SK-N-SH (cell line): ENCODE measurements at regions not wholly inside any gene's neighbourhood (a gene's known extent, or its start where the extent isn't known, plus 50 kb on each side); places are given as distances from the start of the nearest gene placed in this dataset.

Source experiments
- CTCF ChIA-PET: fragments of 300-600, 350-600 bp; formaldehyde crosslinking; extraction: SDS; loops from one replicate; lab custom pipeline; 2021; lab: Yijun Ruan, JAX
- POLR2A ChIA-PET: fragments of 350-600 bp; sonication (Branson Sonifier 250); formaldehyde crosslinking; extraction: SDS; loops from one replicate; lab custom pipeline; 2020; ENCODE audit warnings: antibody characterized with exemption, inconsistent platforms; lab: Yijun Ruan, JAX
- DNase-seq: peaks from one replicate; pipeline ENCODE4 v3.0.0; 2012
- H2AFZ ChIP-seq: fragments of 200-600 bp; sonication (generic); 2 replicates; pipeline ENCODE4 v1.8.1; 2016; ENCODE audit warnings: antibody characterized with exemption, mild to moderate bottlenecking, low read depth
- H3F3A ChIP-seq: fragments of 200-600 bp; sonication (generic); replicated peaks from 2 replicates; pipeline ENCODE3; 2016; ENCODE audit warnings: antibody characterized with exemption, mild to moderate bottlenecking; ENCODE audit not compliant: insufficient read depth
- H3K27ac ChIP-seq, 2 experiments: fragments of 200-500 bp in 1 of 2; fragments of 200-600 bp in 1 of 2; sonication (Bioruptor generic) in 1 of 2; sonication (generic), shearing (Covaris generic) in 1 of 2; 2 replicates each; pipeline versions ENCODE4 v1.5.1 to v1.6.1; 2014 to 2016; ENCODE audit warnings: low read depth in 2 of 2, inconsistent platforms in 1 of 2, low read length in 1 of 2, mild to moderate bottlenecking in 1 of 2, mixed read lengths in 1 of 2
- H3K27me3 ChIP-seq: fragments of 200-600 bp; sonication (generic), shearing (Covaris generic); 2 replicates; pipeline ENCODE4 v1.6.1; 2016; ENCODE audit warnings: mixed run types; ENCODE audit not compliant: insufficient read depth
- H3K36me3 ChIP-seq, 2 experiments: fragments of 200-500 bp in 1 of 2; fragments of 200-600 bp in 1 of 2; sonication (Bioruptor generic) in 1 of 2; sonication (generic) in 1 of 2; replicated peaks in 1 of 2; 2 replicates each; pipeline versions ENCODE3 to v1.5.1; 2014 to 2016; ENCODE audit warnings: low read length in 1 of 2, mild to moderate bottlenecking in 1 of 2; ENCODE audit not compliant: insufficient read depth in 2 of 2, control insufficient read depth in 1 of 2
- H3K4me1 ChIP-seq, 2 experiments: fragments of 200-500 bp in 1 of 2; fragments of 200-600 bp in 1 of 2; sonication (Bioruptor generic) in 1 of 2; sonication (generic), shearing (Covaris generic) in 1 of 2; 2 replicates each; pipeline versions ENCODE4 v1.5.1 to v1.6.1; 2014 to 2016; ENCODE audit warnings: low read depth in 1 of 2, low read length in 1 of 2, mixed run types in 1 of 2; ENCODE audit not compliant: insufficient read depth in 2 of 2, control insufficient read depth in 1 of 2
- H3K4me2 ChIP-seq: fragments of 200-600 bp; sonication (generic), shearing (Covaris generic); 2 replicates; pipeline ENCODE4 v1.6.1; 2017; ENCODE audit warnings: mixed run types
- H3K4me3 ChIP-seq, 2 experiments: fragments of 200-500 bp in 1 of 2; fragments of 200-600 bp in 1 of 2; sonication (Bioruptor generic) in 1 of 2; sonication (generic), shearing (Covaris generic) in 1 of 2; 2 replicates each; pipeline versions ENCODE4 v1.5.1 to v1.8.1; 2014 to 2016; ENCODE audit warnings: low read depth in 2 of 2, inconsistent platforms in 1 of 2, low read length in 1 of 2, mild to moderate bottlenecking in 1 of 2, mixed read lengths in 1 of 2, moderate library complexity in 1 of 2
- H3K79me2 ChIP-seq: fragments of 200-600 bp; sonication (generic); 2 replicates; pipeline ENCODE4 v1.8.1; 2017; ENCODE audit warnings: mild to moderate bottlenecking; ENCODE audit not compliant: insufficient read depth
- H3K9ac ChIP-seq: fragments of 200-600 bp; sonication (generic); 2 replicates; pipeline ENCODE4 v1.6.1; 2017; ENCODE audit warnings: mixed run types
- H3K9me2 ChIP-seq: fragments of 200-600 bp; sonication (generic); 2 replicates; pipeline ENCODE4 v1.6.1; 2017; ENCODE audit warnings: mixed run types
- H3K9me3 ChIP-seq: fragments of 200-600 bp; sonication (generic); 2 replicates; pipeline ENCODE4 v1.6.1; 2017; ENCODE audit warnings: mixed run types, mild to moderate bottlenecking, moderate library complexity
- H4K20me1 ChIP-seq: fragments of 200-600 bp; sonication (generic); 2 replicates; pipeline ENCODE4 v1.6.1; 2017; ENCODE audit warnings: mild to moderate bottlenecking, mixed run types; ENCODE audit not compliant: insufficient read depth
- ELF1 ChIP-seq: IDR thresholded peaks from 2 replicates; pipeline ENCODE4 v1.4.0; 2012
- EP300 ChIP-seq, 2 experiments: IDR thresholded peaks; 2 replicates each; pipeline versions ENCODE4 v1.4.0 to v1.6.1; 2012; ENCODE audit warnings: borderline replicate concordance in 1 of 2, low read depth in 1 of 2, low read length in 1 of 2
- FOXJ3 ChIP-seq: sonication (generic); formaldehyde crosslinking; IDR thresholded peaks from 2 replicates; pipeline ENCODE4 v1.5.1; 2020; ENCODE audit warnings: mild to moderate bottlenecking, missing genetic modification reagents
- GATA2 ChIP-seq: sonication (generic); formaldehyde crosslinking; IDR thresholded peaks from 2 replicates; pipeline ENCODE4 v1.5.0; 2020; ENCODE audit warnings: mild to moderate bottlenecking, missing genetic modification reagents
- MXI1 ChIP-seq: IDR thresholded peaks from 2 replicates; pipeline ENCODE4 v1.6.1; 2012; ENCODE audit warnings: mild to moderate bottlenecking, low read depth, low read length, improper control_type of control experiment
- NRF1 ChIP-seq: IDR thresholded peaks from 2 replicates; pipeline ENCODE4 v1.6.1; 2012; ENCODE audit warnings: low read depth, mild to moderate bottlenecking, low read length
- RAD21 ChIP-seq: IDR thresholded peaks from 2 replicates; pipeline ENCODE4 v1.6.1; 2012; ENCODE audit warnings: mild to moderate bottlenecking, low read length
- RCOR1 ChIP-seq: fragments of 150-350 bp; IDR thresholded peaks from 2 replicates; pipeline ENCODE4 v1.6.1; 2017; ENCODE audit warnings: antibody characterized with exemption, low read length
- TCF12 ChIP-seq: IDR thresholded peaks from 2 replicates; pipeline ENCODE4 v1.4.0; 2012
- TEAD4 ChIP-seq: IDR thresholded peaks from 2 replicates; pipeline ENCODE4 v1.4.0; 2012; ENCODE audit warnings: mild to moderate bottlenecking, borderline replicate concordance; ENCODE audit not compliant: insufficient read depth
- USF2 ChIP-seq: fragments of 150-350 bp; IDR thresholded peaks from 2 replicates; pipeline ENCODE4 v1.6.1; 2017; ENCODE audit warnings: antibody characterized with exemption, low read length, low read depth, borderline replicate concordance
- ZBTB33 ChIP-seq: IDR thresholded peaks from 2 replicates; pipeline ENCODE4 v1.4.0; 2012; ENCODE audit warnings: low read depth, borderline replicate concordance
- WGBS: methylation state at CpG from one replicate; pipeline ENCODE4 v1.1.6; 2017; ENCODE audit warnings: low lambda C conversion rate; 5-methylcytosine and 5-hydroxymethylcytosine counted together

- TF ChIP-seq NRF1 (no peak), ZBTB33 (no peak)
Measured at GRCh38 chr12:19964549-19964948, 403.8 kb upstream of the PDE3A start (continued).

- Histone ChIP-seq H3K9me3 (no peaks in the 10 kb centered on the region), H3F3A (peaks cover 29% of the 10 kb centered on the region), H3K9ac (no peak overlapping the region), H3K27ac (peak overlapping the region; percentile 40 to 89), H3K27me3 (no peaks in the 10 kb centered on the region), H3K4me2 (no peak overlapping the region), H3K36me3 (no peaks in the 10 kb centered on the region), H3K4me1 (peaks cover 17 to 25% of the 10 kb centered on the region in 2 experiments; a peak in 3 of 4 replicates), H3K79me2 (no peaks in the 10 kb centered on the region), H3K9me2 (no peaks in the 10 kb centered on the region), H2AFZ (0 out of 2 replicates have a peak overlapping the region, but pooled peaks have one; percentile 9), H4K20me1 (no peaks in the 10 kb centered on the region), H3K4me3 (no peak overlapping the region)
- POLR2A ChIA-PET = no interaction called here
- WGBS = 73% methylated on average over 3 of the region's 3 CpGs
- TF ChIP-seq FOXJ3 (peak; percentile 97), TCF12 (peak; percentile 52), GATA2 (CRISPR knock-in tag) (peak; percentile 99), RCOR1 (peak; percentile 95), ELF1 (no peak), TEAD4 (0 out of 2 replicates have a peak, but pooled peaks have one; percentile 34), MXI1 (peak; percentile 53; the same call in 1 of the 2 replicates), RAD21 (peak; percentile 10; the same call in 1 of the 2 replicates), USF2 (no peak), EP300 (IDR thresholded peaks at IDR 0.05; ENCODE audit: borderline replicate concordance in 1 of 2, low read depth in 1 of 2, low read length in 1 of 2) (peak in 1 of 2 experiments; percentile 95; a peak in 2 of 4 replicates)
- CTCF ChIA-PET = interaction anchor here (1.0 to 2.5 kb wide), 2 partner anchors 12 to 231 kb away, joined by 3 to 12 read pairs; no protein-coding TSS in a partner anchor
- no peak for DNase-seq
Measured at GRCh38 chr12:19965196-19966038, 402.9 kb upstream of the PDE3A start.
